ENCODE measurements at regions not wholly inside any gene's neighbourhood (a gene's known extent, or its start where the extent isn't known, plus 50 kb on each side); places are given as distances from the start of the nearest gene placed in this dataset.

DNA sequence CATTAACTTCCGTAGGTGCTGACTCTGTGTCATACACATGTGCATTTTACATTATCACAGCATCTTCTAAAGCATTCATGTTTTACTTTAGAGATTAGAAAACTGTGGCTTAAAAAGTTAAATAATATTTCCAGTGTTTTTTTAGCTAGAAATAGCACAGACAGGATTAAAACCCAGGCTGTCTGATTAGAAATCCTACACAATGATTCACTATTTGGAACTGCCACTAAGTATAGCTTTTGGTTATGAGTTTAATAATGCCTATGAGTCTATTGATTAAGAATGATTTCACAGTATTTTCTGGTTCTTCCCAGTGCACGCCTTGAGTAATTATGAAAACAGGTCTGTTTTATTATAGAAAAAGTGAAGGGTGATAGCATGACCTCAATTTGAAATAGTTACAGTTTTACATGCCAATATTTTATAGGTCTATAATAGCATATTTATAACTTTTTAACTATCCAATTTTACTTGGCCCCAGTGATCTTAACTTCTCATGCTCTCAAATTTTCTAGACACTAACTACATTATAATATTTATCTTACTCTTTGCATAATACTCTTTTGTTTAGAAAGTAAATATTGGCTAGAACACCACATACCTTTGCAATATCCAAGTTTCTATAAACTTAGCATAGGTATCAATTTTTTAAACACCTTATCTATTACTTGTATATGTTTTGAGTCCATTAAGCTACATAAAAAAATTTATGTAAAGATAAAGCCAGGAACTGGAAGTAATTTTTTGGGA, 313.2 kb downstream of the RND3 start:
- Histone ChIP-seq H3K27me3 (ENCODE audit: insufficient read depth, insufficient read length) (no peaks in the 10 kb centered on the region), H3K4me3 (ENCODE audit: insufficient read length, low read depth) (no peak overlapping the region), H3K9ac (ENCODE audit: insufficient read length, low read depth) (no peak overlapping the region), H3K4me1 (ENCODE audit: insufficient read depth, insufficient read length) (no peaks in the 10 kb centered on the region), H3K9me3 (ENCODE audit: insufficient read depth, low read length) (no peaks in the 10 kb centered on the region; the same call in 1 of the 2 replicates), H3K36me3 (ENCODE audit: insufficient read depth, insufficient read length, low read length) (no peaks in the 10 kb centered on the region)
- TF ChIP-seq SUZ12 (IDR thresholded peaks at IDR 0.05; ENCODE audit: extremely low read depth, insufficient read depth, insufficient read length): no peak
- no peak for TF ChIP-seq YY1 (IDR thresholded peaks at IDR 0.05; ENCODE audit: insufficient read depth, insufficient read length)
- no peak for TF ChIP-seq ZNF274 (IDR thresholded peaks at IDR 0.05; ENCODE audit: low read depth, low read length)
- DNase-seq (ENCODE audit: low read depth, low spot score): no peak

GRCh38 chr2:150171065-150171548, 316.4 kb downstream of the RND3 start:
- Histone ChIP-seq H3K9ac (ENCODE audit: insufficient read length, low read depth) (no peak overlapping the region), H3K4me3 (ENCODE audit: insufficient read length, low read depth) (no peak overlapping the region), H3K9me3 (ENCODE audit: insufficient read depth, low read length) (no peaks in the 10 kb centered on the region; the same call in 1 of the 2 replicates), H3K27me3 (ENCODE audit: insufficient read depth, insufficient read length) (no peaks in the 10 kb centered on the region), H3K4me1 (ENCODE audit: insufficient read depth, insufficient read length) (no peaks in the 10 kb centered on the region), H3K36me3 (ENCODE audit: insufficient read depth, insufficient read length, low read length) (no peaks in the 10 kb centered on the region)
- TF ChIP-seq SUZ12 (IDR thresholded peaks at IDR 0.05; ENCODE audit: extremely low read depth, insufficient read depth, insufficient read length): no peak
- no peak for TF ChIP-seq YY1 (IDR thresholded peaks at IDR 0.05; ENCODE audit: insufficient read depth, insufficient read length)
- TF ChIP-seq ZNF274 (IDR thresholded peaks at IDR 0.05; ENCODE audit: low read depth, low read length): no peak
- DNase-seq (ENCODE audit: low read depth, low spot score): no peak

DNA sequence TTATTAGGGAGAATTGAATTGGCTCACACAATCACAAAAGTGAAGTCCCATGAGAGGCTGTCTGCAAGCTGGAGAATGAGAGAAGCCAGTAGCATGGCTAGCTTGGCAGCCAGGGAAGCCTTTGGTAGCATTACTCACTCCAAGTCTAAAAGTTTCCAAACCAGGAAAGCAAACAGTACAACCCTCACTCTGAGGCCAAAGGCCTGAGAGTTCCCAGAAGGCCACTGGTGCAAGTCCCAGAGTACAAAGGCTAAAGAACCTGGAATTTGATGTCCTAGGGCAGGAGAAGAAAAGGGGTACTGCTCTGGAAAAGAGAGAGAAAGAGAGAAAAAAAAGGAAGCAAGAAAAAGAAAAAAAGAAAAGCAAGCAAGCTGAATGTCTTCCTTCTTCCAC, 318.2 kb downstream of the RND3 start:
- Histone ChIP-seq H3K9me3 (ENCODE audit: insufficient read depth, low read length) (no peaks in the 10 kb centered on the region; the same call in 1 of the 2 replicates), H3K9ac (ENCODE audit: insufficient read length, low read depth) (no peak overlapping the region), H3K36me3 (ENCODE audit: insufficient read depth, insufficient read length, low read length) (no peaks in the 10 kb centered on the region), H3K4me1 (ENCODE audit: insufficient read depth, insufficient read length) (no peaks in the 10 kb centered on the region), H3K27me3 (ENCODE audit: insufficient read depth, insufficient read length) (no peaks in the 10 kb centered on the region), H3K4me3 (ENCODE audit: insufficient read length, low read depth) (no peak overlapping the region)
- no peak for DNase-seq (ENCODE audit: low read depth, low spot score)
- no peak for TF ChIP-seq YY1 (IDR thresholded peaks at IDR 0.05; ENCODE audit: insufficient read depth, insufficient read length)
- TF ChIP-seq ZNF274 (IDR thresholded peaks at IDR 0.05; ENCODE audit: low read depth, low read length): no peak
- TF ChIP-seq SUZ12 (IDR thresholded peaks at IDR 0.05; ENCODE audit: extremely low read depth, insufficient read depth, insufficient read length): no peak

DNA sequence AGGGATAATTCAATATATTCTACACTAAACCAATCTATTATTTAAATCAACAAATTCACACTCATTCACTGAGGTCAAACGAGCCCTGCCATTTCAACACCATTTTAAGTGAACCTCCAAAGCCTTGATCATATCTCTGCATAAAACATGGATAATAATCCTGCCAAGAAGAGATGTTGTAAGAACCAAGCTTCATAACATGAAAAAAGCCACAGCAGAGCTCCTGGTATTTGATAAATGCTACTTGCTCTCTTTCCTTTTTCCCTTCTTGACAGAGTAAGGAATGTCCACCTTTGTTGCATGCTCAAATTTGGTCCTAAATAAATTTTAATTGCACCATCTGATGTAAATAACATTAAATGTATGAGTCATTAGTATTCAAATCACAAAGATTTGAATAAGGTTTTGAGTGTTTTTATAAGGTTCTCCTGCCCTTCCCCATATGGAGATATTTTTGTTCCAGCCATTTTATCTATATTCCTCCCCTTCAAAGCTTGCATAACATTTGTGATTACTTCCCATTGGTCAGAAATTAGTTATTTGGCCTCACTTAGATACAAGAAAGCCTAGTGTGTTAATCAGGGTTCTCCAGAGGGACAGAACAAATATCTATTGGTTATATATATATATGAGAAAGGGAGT, 318.8 kb downstream of the RND3 start:
- Histone ChIP-seq H3K9me3 (ENCODE audit: insufficient read depth, low read length) (no peaks in the 10 kb centered on the region; the same call in 1 of the 2 replicates), H3K4me3 (ENCODE audit: insufficient read length, low read depth) (no peak overlapping the region), H3K27me3 (ENCODE audit: insufficient read depth, insufficient read length) (no peaks in the 10 kb centered on the region), H3K36me3 (ENCODE audit: insufficient read depth, insufficient read length, low read length) (no peaks in the 10 kb centered on the region), H3K9ac (ENCODE audit: insufficient read length, low read depth) (no peak overlapping the region), H3K4me1 (ENCODE audit: insufficient read depth, insufficient read length) (no peaks in the 10 kb centered on the region)
- DNase-seq (ENCODE audit: low read depth, low spot score): no peak
- TF ChIP-seq YY1 (IDR thresholded peaks at IDR 0.05; ENCODE audit: insufficient read depth, insufficient read length) (no peak), SUZ12 (IDR thresholded peaks at IDR 0.05; ENCODE audit: extremely low read depth, insufficient read depth, insufficient read length) (no peak), ZNF274 (IDR thresholded peaks at IDR 0.05; ENCODE audit: low read depth, low read length) (no peak)

DNA sequence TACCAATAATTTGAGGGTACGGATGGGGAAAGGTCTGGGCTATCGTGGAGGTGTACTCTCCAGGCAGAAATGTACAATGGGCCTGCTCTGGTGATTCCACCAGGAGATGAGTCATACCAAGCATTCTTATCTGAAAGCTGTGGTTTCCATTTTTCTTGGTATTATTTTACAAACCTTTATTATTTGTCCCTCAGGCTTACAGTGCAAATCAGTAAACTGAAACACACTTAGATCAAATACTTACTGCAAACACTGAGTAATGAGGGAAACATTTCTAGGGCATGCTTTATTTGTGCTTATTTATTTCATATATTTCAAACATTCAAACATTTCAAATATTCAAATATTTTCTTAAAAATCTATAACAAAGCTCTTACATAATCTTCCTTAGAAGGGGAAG, 319.8 kb downstream of the RND3 start:
- Histone ChIP-seq H3K4me3 (ENCODE audit: insufficient read length, low read depth) (no peak overlapping the region), H3K36me3 (ENCODE audit: insufficient read depth, insufficient read length, low read length) (no peaks in the 10 kb centered on the region), H3K4me1 (ENCODE audit: insufficient read depth, insufficient read length) (no peaks in the 10 kb centered on the region), H3K9me3 (ENCODE audit: insufficient read depth, low read length) (no peaks in the 10 kb centered on the region; the same call in 1 of the 2 replicates), H3K27me3 (ENCODE audit: insufficient read depth, insufficient read length) (no peaks in the 10 kb centered on the region), H3K9ac (ENCODE audit: insufficient read length, low read depth) (no peak overlapping the region)
- TF ChIP-seq ZNF274 (IDR thresholded peaks at IDR 0.05; ENCODE audit: low read depth, low read length) (no peak), SUZ12 (IDR thresholded peaks at IDR 0.05; ENCODE audit: extremely low read depth, insufficient read depth, insufficient read length) (no peak), YY1 (IDR thresholded peaks at IDR 0.05; ENCODE audit: insufficient read depth, insufficient read length) (no peak)
- no peak for DNase-seq (ENCODE audit: low read depth, low spot score)

- H3K9me3 ChIP-seq (ENCODE audit: insufficient read depth, low read length): no peaks in the 10 kb centered on the region; the same call in 1 of the 2 replicates
- no peaks in the 10 kb centered on the region for H3K27me3 ChIP-seq (ENCODE audit: insufficient read depth, insufficient read length)
- H3K9ac ChIP-seq (ENCODE audit: insufficient read length, low read depth): no peak overlapping the region
- no peak for DNase-seq (ENCODE audit: low read depth, low spot score)
- no peaks in the 10 kb centered on the region for H3K36me3 ChIP-seq (ENCODE audit: insufficient read depth, insufficient read length, low read length)
- no peak overlapping the region for H3K4me3 ChIP-seq (ENCODE audit: insufficient read length, low read depth)
- TF ChIP-seq ZNF274 (IDR thresholded peaks at IDR 0.05; ENCODE audit: low read depth, low read length) (no peak), SUZ12 (IDR thresholded peaks at IDR 0.05; ENCODE audit: extremely low read depth, insufficient read depth, insufficient read length) (no peak), YY1 (IDR thresholded peaks at IDR 0.05; ENCODE audit: insufficient read depth, insufficient read length) (no peak)
- H3K4me1 ChIP-seq (ENCODE audit: insufficient read depth, insufficient read length): no peaks in the 10 kb centered on the region
These were observed 321.0 kb downstream of the RND3 start for GRCh38 chr2:150166313-150167051.

GRCh38 chr2:150165988-150166312, 321.5 kb downstream of the RND3 start:
- H3K4me1 ChIP-seq (ENCODE audit: insufficient read depth, insufficient read length): no peaks in the 10 kb centered on the region
- no peaks in the 10 kb centered on the region for H3K27me3 ChIP-seq (ENCODE audit: insufficient read depth, insufficient read length)
- TF ChIP-seq YY1 (IDR thresholded peaks at IDR 0.05; ENCODE audit: insufficient read depth, insufficient read length): no peak
- TF ChIP-seq ZNF274 (IDR thresholded peaks at IDR 0.05; ENCODE audit: low read depth, low read length): no peak
- TF ChIP-seq SUZ12 (IDR thresholded peaks at IDR 0.05; ENCODE audit: extremely low read depth, insufficient read depth, insufficient read length): no peak
- no peaks in the 10 kb centered on the region for H3K36me3 ChIP-seq (ENCODE audit: insufficient read depth, insufficient read length, low read length)
- no peak overlapping the region for H3K9ac ChIP-seq (ENCODE audit: insufficient read length, low read depth)
- no peaks in the 10 kb centered on the region; the same call in 1 of the 2 replicates for H3K9me3 ChIP-seq (ENCODE audit: insufficient read depth, low read length)
- H3K4me3 ChIP-seq (ENCODE audit: insufficient read length, low read depth): no peak overlapping the region
- no peak for DNase-seq (ENCODE audit: low read depth, low spot score)
